Nephron progenitor cell (in vitro differentiated cells): ENCODE measurements at regions not wholly inside any gene's neighbourhood (a gene's known extent, or its start where the extent isn't known, plus 50 kb on each side); places are given as distances from the start of the nearest gene placed in this dataset.
A peak's percentile ranks its signal among the peaks of the same experiment; 100 is the strongest.
"Not testable (repeated sequence)": the region's sequence is repeated elsewhere in the genome, so short reads cannot be mapped to it uniquely, and the experiment has no call there.

Source experiments
- DNase-seq: peaks from one replicate; pipeline ENCODE4 v3.0.0; 2021
- H3K27ac Mint-ChIP-seq: 2 replicates; pipeline ENCODE4 v1.8.0; 2021; ENCODE audit warnings: mild to moderate bottlenecking, moderate library complexity, mixed read lengths
- H3K27me3 Mint-ChIP-seq: 2 replicates; pipeline ENCODE4 v1.8.0; 2021; ENCODE audit warnings: mild to moderate bottlenecking, low read depth, mixed read lengths; ENCODE audit not compliant: poor library complexity
- H3K36me3 Mint-ChIP-seq: 2 replicates; pipeline ENCODE4 v1.8.0; 2021; ENCODE audit warnings: low read depth, mixed read lengths
- H3K4me1 Mint-ChIP-seq: 2 replicates; pipeline ENCODE4 v1.8.0; 2021; ENCODE audit warnings: mixed read lengths
- H3K4me3 Mint-ChIP-seq: 2 replicates; pipeline ENCODE4 v1.8.0; 2021; ENCODE audit warnings: mild to moderate bottlenecking, moderate library complexity, mixed read lengths
- H3K9me3 Mint-ChIP-seq: 2 replicates; pipeline ENCODE4 v1.8.0; 2021; ENCODE audit warnings: mild to moderate bottlenecking, moderate library complexity, mixed read lengths
- CTCF ChIP-seq: fragments of 200-600 bp; sonication (generic); IDR thresholded peaks from 2 replicates; pipeline ENCODE4 v1.5.0; 2021; ENCODE audit warnings: antibody characterized with exemption

- DNase-seq, H3K27ac Mint-ChIP-seq, H3K27me3 Mint-ChIP-seq, H3K4me3 Mint-ChIP-seq, H3K36me3 Mint-ChIP-seq, H3K4me1 Mint-ChIP-seq: not testable (repeated sequence)
- H3K9me3 Mint-ChIP-seq: peaks cover 52% of the 10 kb centered on the region
These were observed 55.3 kb upstream of the THOC2 start for GRCh38 chrX:123788193-123788592.

- H3K27me3 Mint-ChIP-seq: peaks cover 7% of the 10 kb centered on the region
- no peak overlapping the region for H3K27ac Mint-ChIP-seq
- H3K4me1 Mint-ChIP-seq: no peaks in the 10 kb centered on the region
These were observed 55.9 kb upstream of the THOC2 start for GRCh38 chrX:123788744-123789143.

GRCh38 chrX:123797543-123798447 lies 62.1 kb upstream of the XIAP start:
- TF ChIP-seq CTCF: no peak
- peaks cover 17% of the 10 kb centered on the region for H3K4me1 Mint-ChIP-seq
- peaks cover 48% of the 10 kb centered on the region for H3K9me3 Mint-ChIP-seq
- H3K27me3 Mint-ChIP-seq: peaks cover 4% of the 10 kb centered on the region
- H3K27ac Mint-ChIP-seq: no peak overlapping the region
- no peaks in the 10 kb centered on the region for H3K36me3 Mint-ChIP-seq
- H3K4me3 Mint-ChIP-seq: no peak overlapping the region
- DNase-seq: no peak

More at GRCh38 chrX:123788744-123789143, 55.9 kb upstream of the THOC2 start:
- no peak for DNase-seq
- H3K4me3 Mint-ChIP-seq: no peak overlapping the region
- peaks cover 4% of the 10 kb centered on the region for H3K36me3 Mint-ChIP-seq
- TF ChIP-seq CTCF: no peak
- H3K9me3 Mint-ChIP-seq: peaks cover 55% of the 10 kb centered on the region

GRCh38 chrX:123798706-123799430 lies 61.0 kb upstream of the XIAP start:
- H3K36me3 Mint-ChIP-seq: not testable (repeated sequence)
- peak overlapping the region; percentile 87 for H3K27ac Mint-ChIP-seq

GRCh38 chrX:123801901-123802300 lies 58.0 kb upstream of the XIAP start:
- H3K27ac Mint-ChIP-seq: no peak overlapping the region
- peaks cover 43% of the 10 kb centered on the region for H3K9me3 Mint-ChIP-seq
- TF ChIP-seq CTCF: no peak
- H3K4me1 Mint-ChIP-seq: peaks cover 24% of the 10 kb centered on the region
- peaks cover 8% of the 10 kb centered on the region for H3K27me3 Mint-ChIP-seq
- H3K4me3 Mint-ChIP-seq: no peak overlapping the region
- H3K36me3 Mint-ChIP-seq: no peaks in the 10 kb centered on the region
- no peak for DNase-seq

More at GRCh38 chrX:123798706-123799430, 61.0 kb upstream of the XIAP start:
- not testable (repeated sequence) for H3K27me3 Mint-ChIP-seq, H3K4me3 Mint-ChIP-seq, DNase-seq
- H3K9me3 Mint-ChIP-seq: peaks cover 48% of the 10 kb centered on the region
- peaks cover 24% of the 10 kb centered on the region for H3K4me1 Mint-ChIP-seq

- H3K4me3 Mint-ChIP-seq: no peak overlapping the region
- peaks cover 8% of the 10 kb centered on the region for H3K27me3 Mint-ChIP-seq
- H3K9me3 Mint-ChIP-seq: peaks cover 42% of the 10 kb centered on the region
- peaks cover 24% of the 10 kb centered on the region for H3K4me1 Mint-ChIP-seq
- H3K36me3 Mint-ChIP-seq: no peaks in the 10 kb centered on the region
- no peak for TF ChIP-seq CTCF
- no peak for DNase-seq
- H3K27ac Mint-ChIP-seq: no peak overlapping the region
These were observed 56.4 kb upstream of the XIAP start for GRCh38 chrX:123803331-123803983.

- not testable (repeated sequence) for H3K27ac Mint-ChIP-seq, H3K27me3 Mint-ChIP-seq, H3K4me3 Mint-ChIP-seq, DNase-seq, H3K36me3 Mint-ChIP-seq
- Mint-ChIP-seq H3K9me3 (peaks cover 38% of the 10 kb centered on the region), H3K4me1 (peaks cover 19% of the 10 kb centered on the region)
These were observed 55.9 kb upstream of the XIAP start for GRCh38 chrX:123803984-123804365.
